PC-3 (cell line): ENCODE measurements at regions not wholly inside any gene's neighbourhood (a gene's known extent, or its start where the extent isn't known, plus 50 kb on each side); places are given as distances from the start of the nearest gene placed in this dataset.

ENCODE experiments used
- ATAC-seq: fragments of 200-7000 bp; cut with Tn5 transposase; 2 replicates; pipeline ENCODE4 v1.9.1; 2020; ENCODE audit warnings: mild to moderate bottlenecking, moderate library complexity
- BruUV-seq: library from RNA; stranded (reverse); fragments of 400-500 nt; replicated peaks from 2 replicates; lab custom pipeline; 2021; lab: Mats Ljungman, UMichigan
- CTCF ChIA-PET: fragments of 300-600 bp; sonication (Branson Sonifier 250); formaldehyde crosslinking; loops from one replicate; lab custom pipeline; 2022; ENCODE audit warnings: antibody characterized with exemption; lab: Charles Lee
- POLR2A ChIA-PET: fragments of 300-600 bp; sonication (Branson Sonifier 250); formaldehyde crosslinking; loops from one replicate; lab custom pipeline; 2022; ENCODE audit warnings: antibody characterized with exemption; ENCODE audit not compliant: unreplicated experiment; lab: Charles Lee
- DNase-seq: peaks from one replicate; pipeline ENCODE4 v3.0.0-alpha.2; 2015
- H2AFZ ChIP-seq: fragments of 300-600 bp; sonication (generic); 2 replicates; pipeline ENCODE4 v1.6.0; 2016; ENCODE audit warnings: antibody characterized with exemption, low read length
- H3F3A ChIP-seq: fragments of 300-600 bp; sonication (generic); one replicate; pipeline ENCODE4 v1.6.0; 2017; ENCODE audit warnings: antibody characterized with exemption, low read length, control low read depth, mild to moderate bottlenecking; ENCODE audit not compliant: unreplicated experiment
- H3K27ac ChIP-seq: fragments of 300-600 bp; sonication (generic); 2 replicates; pipeline ENCODE4 v1.5.1; 2016; ENCODE audit warnings: mild to moderate bottlenecking, low read length
- H3K27me3 ChIP-seq: fragments of 300-600 bp; sonication (generic); 2 replicates; pipeline ENCODE4 v1.6.1; 2016; ENCODE audit warnings: low read length, mixed read lengths
- H3K36me3 ChIP-seq: fragments of 300-600 bp; sonication (generic); 2 replicates; pipeline ENCODE4 v1.6.1; 2016; ENCODE audit warnings: low read depth, mixed run types, low read length, mixed read lengths
- H3K4me1 ChIP-seq: fragments of 300-600 bp; sonication (generic); 2 replicates; pipeline ENCODE4 v1.5.1; 2016; ENCODE audit warnings: low read length; ENCODE audit not compliant: insufficient read depth
- H3K4me2 ChIP-seq: fragments of 300-600 bp; sonication (generic); 2 replicates; pipeline ENCODE4 v1.6.0; 2016; ENCODE audit warnings: low read length
- H3K4me3 ChIP-seq: fragments of 300-600 bp; sonication (generic); 2 replicates; pipeline ENCODE4 v1.5.1; 2016; ENCODE audit warnings: mild to moderate bottlenecking, low read length, mixed read lengths
- H3K79me2 ChIP-seq: fragments of 300-600 bp; sonication (generic); 2 replicates; pipeline ENCODE4 v1.6.1; 2017; ENCODE audit warnings: low read length, mixed read lengths
- H3K9ac ChIP-seq: fragments of 300-600 bp; sonication (generic); 2 replicates; pipeline ENCODE4 v1.6.0; 2016; ENCODE audit warnings: mild to moderate bottlenecking, low read length
- H3K9me2 ChIP-seq: fragments of 300-600 bp; sonication (generic); replicated peaks from 2 replicates; pipeline ENCODE4 v1.6.1; 2016; ENCODE audit warnings: mixed run types, low read length, mixed read lengths
- H3K9me3 ChIP-seq: fragments of 300-600 bp; sonication (generic); 2 replicates; pipeline ENCODE4 v1.6.1; 2016; ENCODE audit warnings: low read length, mixed read lengths
- H4K20me1 ChIP-seq: fragments of 300-600 bp; sonication (generic); 2 replicates; pipeline ENCODE4 v1.6.1; 2016; ENCODE audit warnings: low read length, mixed read lengths
- CTCF ChIP-seq: fragments of 300-600 bp; sonication (generic); conservative IDR thresholded peaks from 2 replicates; pipeline ENCODE4 v1.5.1; 2017; ENCODE audit warnings: antibody characterized with exemption, low read depth, mild to moderate bottlenecking, low read length
- EZH2 ChIP-seq: fragments of 300-600 bp; sonication (generic); IDR thresholded peaks from one replicate; pipeline ENCODE4 v1.6.1; 2017; ENCODE audit warnings: antibody characterized with exemption, mild to moderate bottlenecking, low read length; ENCODE audit not compliant: unreplicated experiment
- EZH2phosphoT487 ChIP-seq: fragments of 300-600 bp; sonication (generic); IDR thresholded peaks from 2 replicates; pipeline ENCODE4 v1.6.1; 2018; ENCODE audit warnings: mild to moderate bottlenecking, antibody characterized with exemption, low read length, borderline replicate concordance
- intact Hi-C: fragments of 100-400 bp; cut with micrococcal nuclease; formaldehyde crosslinking; loops from 2 replicates; pipeline ENCODE4 v1.9.0; 2023

DNA sequence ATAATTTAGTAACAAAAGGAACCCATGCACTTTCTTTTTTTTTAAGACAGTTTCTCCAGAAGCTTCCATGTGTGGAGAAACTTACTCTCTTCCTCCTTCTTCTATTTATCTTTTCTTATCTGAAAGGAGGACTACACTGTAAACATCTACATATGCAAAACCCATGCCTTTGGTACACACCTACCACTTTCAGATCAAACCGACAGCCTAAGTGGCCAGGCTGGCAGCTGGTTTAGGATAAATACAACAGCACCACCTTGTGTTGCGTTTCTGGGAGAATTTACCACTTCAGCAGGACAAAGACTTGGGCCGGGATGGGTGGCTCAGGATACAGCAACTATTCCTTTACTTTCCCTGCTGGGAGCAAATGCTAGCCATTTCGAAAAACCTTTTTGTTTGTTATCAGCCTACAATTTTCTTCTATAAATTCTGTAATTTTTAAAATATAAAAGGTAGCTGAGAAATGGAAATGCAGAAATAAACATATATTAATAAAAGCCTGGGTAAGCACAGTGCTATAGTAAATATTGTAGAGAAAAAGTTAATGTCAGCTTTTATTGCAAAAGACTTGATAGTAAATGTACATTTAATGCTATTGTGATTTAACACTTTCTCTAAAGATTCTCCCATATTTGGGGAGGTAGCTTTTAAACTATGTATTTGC, 94.0 kb upstream of the RFC3 start:
- Histone ChIP-seq H3K4me3 (no peak overlapping the region), H3K36me3 (no peaks in the 10 kb centered on the region), H2AFZ (peak overlapping the region; percentile 46; the same call in 1 of the 2 replicates), H3K27me3 (no peaks in the 10 kb centered on the region), H3F3A (no peaks in the 10 kb centered on the region), H3K9me3 (no peaks in the 10 kb centered on the region), H3K9ac (no peak overlapping the region), H4K20me1 (no peaks in the 10 kb centered on the region), H3K9me2 (no peaks in the 10 kb centered on the region), H3K4me2 (no peak overlapping the region), H3K79me2 (no peaks in the 10 kb centered on the region), H3K27ac (no peak overlapping the region), H3K4me1 (0 out of 2 replicates have a peak, but pooled peaks cover 15% of the 10 kb centered on the region)
- ChIA-PET POLR2A (no interaction called here), CTCF (no interaction called here)
- TF ChIP-seq EZH2 (no peak), CTCF (peak; percentile 84), EZH2phosphoT487 (no peak)
- ATAC-seq (peak; percentile 96), DNase-seq (peak; percentile 84)
- no TSS peak for BruUV-seq
- intact Hi-C loops: loop anchor here (1.0 to 10.0 kb wide), 7 partner anchors 32 to 1139 kb away; partner anchors contain the start of gene PDS5B

DNA sequence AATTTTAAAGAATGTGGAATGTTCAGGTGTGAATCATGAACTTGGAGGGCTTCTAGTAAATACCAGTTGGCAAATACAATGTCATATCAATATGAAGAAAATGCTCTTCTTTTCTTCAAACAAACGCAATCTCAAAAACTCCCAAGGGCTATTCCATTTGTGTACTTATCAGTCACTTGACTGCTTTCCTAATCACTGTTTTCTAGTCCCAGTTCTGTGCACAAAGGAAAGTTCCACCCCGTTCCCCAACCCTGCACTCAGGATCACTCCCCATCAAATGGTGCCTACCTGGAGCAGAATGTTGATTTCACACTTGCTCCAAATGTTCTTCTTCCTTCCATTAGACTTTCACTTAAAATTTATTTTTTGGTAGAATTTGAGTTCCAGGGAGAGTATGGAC, 92.6 kb upstream of the RFC3 start:
- no peak for TF ChIP-seq EZH2
- TF ChIP-seq CTCF: no peak
- TF ChIP-seq EZH2phosphoT487: no peak
- ChIA-PET POLR2A (no interaction called here), CTCF (no interaction called here)
- H2AFZ ChIP-seq: no peak overlapping the region
- no peaks in the 10 kb centered on the region for H3K27me3 ChIP-seq
- no peak overlapping the region for H3K9ac ChIP-seq
- H3K36me3 ChIP-seq: no peaks in the 10 kb centered on the region
- intact Hi-C loops: loop anchor here (10.0 kb wide), 2 partner anchors 511 to 1141 kb away; partner anchors contain the start of gene PDS5B
- no peak overlapping the region for H3K4me2 ChIP-seq
- H3K9me3 ChIP-seq: no peaks in the 10 kb centered on the region
- no peaks in the 10 kb centered on the region for H3F3A ChIP-seq
- no peak overlapping the region for H3K4me3 ChIP-seq
- no peaks in the 10 kb centered on the region for H4K20me1 ChIP-seq
- DNase-seq: no peak
- H3K4me1 ChIP-seq: 0 out of 2 replicates have a peak, but pooled peaks cover 15% of the 10 kb centered on the region
- no peak for ATAC-seq
- BruUV-seq: no TSS peak
- H3K79me2 ChIP-seq: no peaks in the 10 kb centered on the region
- H3K9me2 ChIP-seq: no peaks in the 10 kb centered on the region
- H3K27ac ChIP-seq: no peak overlapping the region
